A549 (cell line): ENCODE measurements at regions not wholly inside any gene's neighbourhood (a gene's known extent, or its start where the extent isn't known, plus 50 kb on each side); places are given as distances from the start of the nearest gene placed in this dataset.

Experiments
- ATAC-seq, 2 experiments: fragments of 200-7000 bp in 1 of 2; fragments of >200 bp in 1 of 2; cut with Nextera tagmentation in 1 of 2; cut with Tn5 transposase in 1 of 2; 3 replicates each; pipeline versions ENCODE4 v1.8.0 to v1.9.1; 2018 to 2020; ENCODE audit warnings: mild to moderate bottlenecking in 1 of 2, moderate library complexity in 1 of 2
- CTCF ChIA-PET: fragments of 300-600 bp; sonication (Branson Sonifier 250); formaldehyde crosslinking; extraction: SDS; loops from one replicate; lab custom pipeline; 2021; ENCODE audit warnings: antibody characterized with exemption, inconsistent platforms; lab: Yijun Ruan, JAX
- POLR2A ChIA-PET: fragments of 350-600 bp; formaldehyde crosslinking; extraction: SDS; loops from one replicate; lab custom pipeline; 2021; ENCODE audit warnings: antibody characterized with exemption, inconsistent platforms; lab: Yijun Ruan, JAX
- DNase-seq, 2 experiments: peaks; one replicate each; pipeline versions ENCODE4 v3.0.0 to v3.0.0-alpha.2; 2011 to 2016; ENCODE audit warnings: low read depth in 1 of 2, low spot score in 1 of 2
- FAIRE-seq: peaks from 2 replicates; lab custom pipeline; 2011; peaks lifted over from hg19 to GRCh38; lab: Jason Lieb, UNC
- H3K27ac ChIP-seq, 2 experiments: fragments of >200 bp; sonication (Bioruptor Twin); formaldehyde crosslinking; 3 replicates each; pipeline ENCODE4 v1.5.1; 2016 to 2017
- H3K4me1 ChIP-seq: fragments of >200 bp; sonication (Bioruptor Twin); formaldehyde crosslinking; 3 replicates; pipeline ENCODE4 v1.6.1; 2016
- H3K4me2 ChIP-seq: fragments of >200 bp; sonication (Bioruptor Twin); formaldehyde crosslinking; 3 replicates; pipeline ENCODE4 v1.6.1; 2016
- H3K4me3 ChIP-seq: fragments of >200 bp; sonication (Bioruptor Twin); formaldehyde crosslinking; 3 replicates; pipeline ENCODE4 v1.5.1; 2016
- H3K9me3 ChIP-seq: fragments of >200 bp; sonication (Bioruptor Twin); formaldehyde crosslinking; 3 replicates; pipeline ENCODE4 v1.6.1; 2016
- BCL3 ChIP-seq: fragments of >200 bp; sonication (Bioruptor Twin); formaldehyde crosslinking; IDR thresholded peaks from 3 replicates; pipeline ENCODE4 v1.6.1; 2016
- BHLHE40 ChIP-seq: IDR thresholded peaks from 2 replicates; pipeline ENCODE4 v1.6.1; 2012; ENCODE audit warnings: low read depth, low read length, inconsistent platforms
- CBX2 ChIP-seq: fragments of 200-600 bp; sonication (generic); IDR thresholded peaks from 2 replicates; pipeline ENCODE4 v1.6.1; 2016; ENCODE audit warnings: low read depth, mild to moderate bottlenecking, borderline replicate concordance
- CBX8 ChIP-seq: fragments of 200-600 bp; sonication (generic); IDR thresholded peaks from 2 replicates; pipeline ENCODE4 v1.6.1; 2016
- CEBPB ChIP-seq, 2 experiments: fragments of >200 bp in 1 of 2; sonication (Bioruptor Twin) in 1 of 2; formaldehyde crosslinking in 1 of 2; IDR thresholded peaks; 2 replicates each; pipeline ENCODE4 v1.6.1; 2012 to 2016
- ESRRA ChIP-seq: fragments of 150-350 bp; IDR thresholded peaks from 2 replicates; pipeline ENCODE4 v1.6.1; 2014; ENCODE audit warnings: mild to moderate bottlenecking, low read length, borderline replicate concordance
- FOSL2 ChIP-seq, 2 experiments: fragments of 450-650 bp in 1 of 2; fragments of >200 bp in 1 of 2; sonication (Bioruptor Twin) in 1 of 2; formaldehyde crosslinking; IDR thresholded peaks; 2 replicates each; pipeline versions ENCODE4 v1.5.0 to v1.6.1; 2016 to 2020; ENCODE audit warnings: mild to moderate bottlenecking in 1 of 2, moderate library complexity in 1 of 2
- HEYL ChIP-seq: fragments of 250-450 bp; sonication (Bioruptor Pico); IDR thresholded peaks from 2 replicates; pipeline ENCODE4 v1.8.0; 2021; ENCODE audit warnings: mild to moderate bottlenecking, moderate library complexity
- HOXA7 ChIP-seq: fragments of 250-450 bp; sonication (Bioruptor Pico); IDR thresholded peaks from 2 replicates; pipeline ENCODE4 v1.5.0; 2020; ENCODE audit warnings: mild to moderate bottlenecking, moderate library complexity
- HOXB13 ChIP-seq: fragments of 250-450 bp; sonication (Bioruptor Pico); IDR thresholded peaks from 2 replicates; pipeline ENCODE4 v1.5.0; 2020; ENCODE audit warnings: low read depth, mild to moderate bottlenecking, moderate library complexity
- JUNB ChIP-seq: fragments of >200 bp; sonication (Bioruptor Twin); formaldehyde crosslinking; IDR thresholded peaks from 2 replicates; pipeline ENCODE4 v1.6.1; 2016
- MAX ChIP-seq: IDR thresholded peaks from 2 replicates; pipeline ENCODE4 v1.6.1; 2012
- MYC ChIP-seq: IDR thresholded peaks from 2 replicates; pipeline ENCODE4 v1.6.1; 2012; ENCODE audit warnings: mild to moderate bottlenecking, inconsistent platforms, low read length, improper control_type of control experiment, borderline replicate concordance
- NFE2L2 ChIP-seq: fragments of 150-350 bp; conservative IDR thresholded peaks from 2 replicates; pipeline ENCODE4 v1.6.1; 2014; ENCODE audit warnings: low read length
- RCOR1 ChIP-seq: fragments of 150-350 bp; IDR thresholded peaks from 2 replicates; pipeline ENCODE4 v1.6.1; 2014; ENCODE audit warnings: antibody characterized with exemption, low read length, low read depth
- REST ChIP-seq: fragments of 200-600 bp; sonication (generic); IDR thresholded peaks from 2 replicates; pipeline ENCODE4 v1.6.1; 2016; ENCODE audit warnings: antibody characterized with exemption, mild to moderate bottlenecking, moderate library complexity
- WGBS: methylation state at CpG from one replicate; pipeline ENCODE4 v1.1.6; 2017; ENCODE audit errors: missing lambda C conversion rate; 5-methylcytosine and 5-hydroxymethylcytosine counted together
- TF ChIP-seq, protein P1 (sequence below): fragments of 450-650 bp; IDR thresholded peaks from 2 replicates; pipeline ENCODE4 v1.6.1; 2014; ENCODE audit warnings: antibody characterized with exemption
- TF ChIP-seq, protein P2 (sequence below): IDR thresholded peaks from 2 replicates; pipeline ENCODE4 v1.6.1; 2012; ENCODE audit warnings: low read depth, borderline replicate concordance

DNA sequence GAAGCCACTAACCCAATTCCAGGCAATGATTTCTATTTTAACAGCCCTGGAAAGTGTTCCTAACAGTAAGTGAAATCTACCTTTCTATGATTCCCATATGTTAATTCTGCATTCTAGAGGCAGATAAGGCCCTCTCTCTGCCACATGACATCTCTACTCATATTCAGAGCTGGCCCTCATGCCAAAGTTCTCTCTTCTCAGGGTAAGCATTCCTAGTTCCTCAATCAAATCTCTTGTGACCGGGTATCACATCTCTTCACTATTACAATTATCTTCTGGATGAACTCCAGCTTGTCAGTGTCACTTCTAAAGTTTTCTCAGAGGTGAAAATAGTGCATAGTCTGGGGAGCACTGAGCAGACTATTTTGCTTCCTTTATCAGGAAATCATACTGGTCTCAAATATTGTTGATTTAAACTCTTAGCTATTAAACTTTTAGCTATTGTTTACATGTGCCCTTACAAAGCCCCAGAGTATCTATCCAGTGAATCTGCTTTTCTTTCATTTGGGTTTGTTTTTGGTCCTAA lies 66.4 kb upstream of the TNFSF18 start:
- ChIA-PET POLR2A (no interaction called here), CTCF (interaction anchor here (1.0 kb wide), 1 partner anchor 15 kb away, joined by 4 read pairs; no protein-coding TSS in a partner anchor)
- 62% methylated on average over 1 of the region's 1 CpG for WGBS
- Histone ChIP-seq H3K4me1 (no peaks in the 10 kb centered on the region), H3K4me3 (no peak overlapping the region), H3K27ac (no peak overlapping the region), H3K9me3 (no peaks in the 10 kb centered on the region), H3K4me2 (no peak overlapping the region)
- no peak for FAIRE-seq
- no peak for DNase-seq
- TF ChIP-seq BHLHE40 (no peak), JUNB (no peak), NFE2L2 (no peak), MYC (no peak), CEBPB (IDR thresholded peaks at IDR 0.05) (no peak), CBX8 (no peak), HEYL (CRISPR knock-in tag) (no peak)
- ATAC-seq = no peak

DNA sequence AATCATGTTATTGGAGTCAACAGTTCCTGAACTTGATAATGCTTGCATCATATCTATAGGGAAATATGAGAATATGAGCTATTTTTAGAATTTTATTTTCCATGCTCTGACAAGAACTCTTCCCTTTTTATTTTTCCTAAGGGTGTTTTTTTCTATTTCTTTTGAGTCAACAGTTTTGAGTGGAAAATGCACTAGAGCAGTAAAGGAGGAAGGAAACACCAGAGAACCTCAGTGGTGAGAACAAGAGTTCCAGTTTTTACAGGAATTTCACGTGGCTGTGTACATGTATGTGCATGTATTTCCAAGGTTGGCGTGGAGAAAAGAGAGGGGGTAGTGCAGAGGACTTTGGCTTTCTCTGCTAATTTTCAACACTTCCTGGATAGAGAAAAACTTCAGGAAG lies 63.6 kb upstream of the TNFSF18 start:
- CTCF ChIA-PET = interaction anchor here (0.7 kb wide), 1 partner anchor 70 kb away, joined by 3 read pairs; no protein-coding TSS in a partner anchor
- TF ChIP-seq HOXB13 (CRISPR knock-in tag) (no peak), REST (no peak), JUNB (no peak), RCOR1 (no peak), ESRRA (no peak), BHLHE40 (no peak), MAX (no peak)
- TF ChIP-seq, protein P1, sequence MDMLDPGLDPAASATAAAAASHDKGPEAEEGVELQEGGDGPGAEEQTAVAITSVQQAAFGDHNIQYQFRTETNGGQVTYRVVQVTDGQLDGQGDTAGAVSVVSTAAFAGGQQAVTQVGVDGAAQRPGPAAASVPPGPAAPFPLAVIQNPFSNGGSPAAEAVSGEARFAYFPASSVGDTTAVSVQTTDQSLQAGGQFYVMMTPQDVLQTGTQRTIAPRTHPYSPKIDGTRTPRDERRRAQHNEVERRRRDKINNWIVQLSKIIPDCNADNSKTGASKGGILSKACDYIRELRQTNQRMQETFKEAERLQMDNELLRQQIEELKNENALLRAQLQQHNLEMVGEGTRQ = no peak
- TF ChIP-seq, protein P2, sequence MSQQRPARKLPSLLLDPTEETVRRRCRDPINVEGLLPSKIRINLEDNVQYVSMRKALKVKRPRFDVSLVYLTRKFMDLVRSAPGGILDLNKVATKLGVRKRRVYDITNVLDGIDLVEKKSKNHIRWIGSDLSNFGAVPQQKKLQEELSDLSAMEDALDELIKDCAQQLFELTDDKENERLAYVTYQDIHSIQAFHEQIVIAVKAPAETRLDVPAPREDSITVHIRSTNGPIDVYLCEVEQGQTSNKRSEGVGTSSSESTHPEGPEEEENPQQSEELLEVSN = no peak
- DNase-seq = no peak
- WGBS = 57% methylated on average over 2 of the region's 2 CpGs
- no peak for FAIRE-seq
- Histone ChIP-seq H3K4me1 (no peaks in the 10 kb centered on the region), H3K9me3 (no peaks in the 10 kb centered on the region), H3K27ac (no peak overlapping the region), H3K4me2 (no peak overlapping the region), H3K4me3 (no peak overlapping the region)
- no peak for ATAC-seq
- POLR2A ChIA-PET = no interaction called here

DNA sequence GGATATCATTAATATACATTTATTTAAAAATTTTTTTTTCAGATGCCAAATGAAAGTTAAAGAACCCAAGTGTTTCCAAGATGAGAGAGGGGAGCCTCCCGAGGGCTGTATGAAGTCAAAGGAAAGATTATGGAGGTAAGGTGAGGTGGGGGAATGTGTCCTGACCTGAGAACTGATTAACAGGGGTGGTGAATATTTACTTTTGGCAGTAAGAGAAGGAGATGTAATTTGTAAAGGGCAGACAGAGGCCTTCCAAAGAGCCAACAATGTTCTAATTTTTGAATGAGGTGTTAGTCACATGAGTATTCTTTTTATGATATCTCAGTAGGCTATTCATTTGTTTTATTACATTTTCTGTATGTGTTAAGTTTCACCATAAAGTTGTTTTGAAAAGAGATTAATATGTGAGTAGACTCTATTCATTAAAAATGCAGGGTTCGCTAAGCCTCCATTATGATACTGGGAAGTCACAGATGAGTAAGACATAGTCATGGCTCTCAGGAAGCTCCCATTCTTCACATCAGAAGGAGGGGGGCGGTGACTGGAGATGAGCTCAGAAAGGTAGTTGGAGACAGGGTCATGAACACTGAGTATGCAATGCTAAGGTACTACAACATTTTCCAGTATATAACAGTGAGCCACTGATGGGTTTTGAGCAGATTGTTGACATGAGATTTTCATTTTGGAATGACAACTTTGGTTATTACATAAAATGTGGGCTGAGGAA lies 62.4 kb upstream of the TNFSF18 start:
- H3K4me2 ChIP-seq = no peak overlapping the region
- ChIA-PET CTCF (no interaction called here), POLR2A (no interaction called here)
- H3K27ac ChIP-seq = no peak overlapping the region
- no peaks in the 10 kb centered on the region for H3K4me1 ChIP-seq
- WGBS = 55% methylated on average over 3 of the region's 3 CpGs
- FAIRE-seq (no peak), ATAC-seq (no peak), DNase-seq (no peak)
- no peak overlapping the region for H3K4me3 ChIP-seq
- H3K9me3 ChIP-seq = peaks cover 3% of the 10 kb centered on the region; the same call in 1 of the 3 replicates
- TF ChIP-seq REST = no peak
- TF ChIP-seq, protein P2 = no peak
- TF ChIP-seq CBX2 = no peak
- TF ChIP-seq HOXA7 (CRISPR knock-in tag) = no peak
- TF ChIP-seq, protein P1 = no peak
- no peak for TF ChIP-seq FOSL2 (IDR thresholded peaks at IDR 0.05)
- no peak for TF ChIP-seq FOSL2 (CRISPR knock-in tag; IDR thresholded peaks at IDR 0.05)
- TF ChIP-seq BCL3 = no peak
